SJCRH30 (cell line): ENCODE measurements at regions not wholly inside any gene's neighbourhood (a gene's known extent, or its start where the extent isn't known, plus 50 kb on each side); places are given as distances from the start of the nearest gene placed in this dataset.
"Not testable (repeated sequence)": the region's sequence is repeated elsewhere in the genome, so short reads cannot be mapped to it uniquely, and the experiment has no call there.

ENCODE experiments used
- DNase-seq, 2 experiments: peaks; one replicate each; pipeline ENCODE4 v3.0.0-alpha.2; 2015 to 2020
- H3K27ac ChIP-seq: fragments of 250-450 bp; sonication (Bioruptor Pico); 2 replicates; pipeline ENCODE4 v1.5.1; 2020; ENCODE audit warnings: mild to moderate bottlenecking, moderate library complexity
- H3K27me3 ChIP-seq: fragments of 250-450 bp; sonication (Bioruptor Pico); 2 replicates; pipeline ENCODE4 v1.5.1; 2020; ENCODE audit warnings: mild to moderate bottlenecking, moderate library complexity
- H3K36me3 ChIP-seq: fragments of 250-450 bp; sonication (Bioruptor Pico); 2 replicates; pipeline ENCODE4 v1.5.1; 2020; ENCODE audit warnings: mild to moderate bottlenecking, moderate library complexity
- H3K4me1 ChIP-seq: fragments of 250-450 bp; sonication (Bioruptor Pico); 2 replicates; pipeline ENCODE4 v1.5.1; 2020; ENCODE audit warnings: mild to moderate bottlenecking, moderate library complexity
- H3K4me3 ChIP-seq: fragments of 250-450 bp; sonication (Bioruptor Pico); 2 replicates; pipeline ENCODE4 v1.5.1; 2020; ENCODE audit warnings: mild to moderate bottlenecking, moderate library complexity
- H3K9me3 ChIP-seq: fragments of 250-450 bp; sonication (Bioruptor Pico); replicated peaks from 2 replicates; pipeline ENCODE4 v1.5.1; 2020; ENCODE audit warnings: mild to moderate bottlenecking, moderate library complexity

DNA sequence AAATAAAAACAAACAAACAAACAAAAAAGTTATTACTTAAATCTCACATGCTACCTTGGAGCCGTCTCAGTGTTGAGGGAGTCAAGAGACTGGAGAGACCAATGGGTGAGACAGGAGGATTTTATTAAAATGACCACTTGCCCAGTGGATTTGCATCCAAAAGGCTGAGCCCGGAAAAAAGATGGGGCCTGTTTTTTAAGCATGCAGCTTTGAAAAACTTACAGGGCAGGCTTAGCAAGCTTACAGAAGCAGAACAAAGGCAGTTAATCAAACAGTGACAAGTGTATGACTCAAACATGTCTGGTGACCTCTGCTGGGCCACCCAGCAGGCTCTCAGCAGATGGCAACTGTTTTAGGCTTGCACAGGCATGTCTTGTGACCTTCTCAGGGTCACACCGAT lies 82.5 kb downstream of the POTEH start:
- H3K4me1 ChIP-seq = not testable (repeated sequence)
- peak in 1 of 2 experiments; percentile 0 for DNase-seq

GRCh38 chr22:15775118-15775517 lies 85.3 kb downstream of the POTEH start:
- not testable (repeated sequence) for H3K27ac ChIP-seq, H3K4me1 ChIP-seq, H3K36me3 ChIP-seq, H3K27me3 ChIP-seq, H3K4me3 ChIP-seq, H3K9me3 ChIP-seq
- peak in 1 of 2 experiments; percentile 0 for DNase-seq

More for the DNA sequence above, 82.5 kb downstream of the POTEH start:
- H3K9me3 ChIP-seq, H3K36me3 ChIP-seq, H3K4me3 ChIP-seq, H3K27ac ChIP-seq, H3K27me3 ChIP-seq: not testable (repeated sequence)

DNA sequence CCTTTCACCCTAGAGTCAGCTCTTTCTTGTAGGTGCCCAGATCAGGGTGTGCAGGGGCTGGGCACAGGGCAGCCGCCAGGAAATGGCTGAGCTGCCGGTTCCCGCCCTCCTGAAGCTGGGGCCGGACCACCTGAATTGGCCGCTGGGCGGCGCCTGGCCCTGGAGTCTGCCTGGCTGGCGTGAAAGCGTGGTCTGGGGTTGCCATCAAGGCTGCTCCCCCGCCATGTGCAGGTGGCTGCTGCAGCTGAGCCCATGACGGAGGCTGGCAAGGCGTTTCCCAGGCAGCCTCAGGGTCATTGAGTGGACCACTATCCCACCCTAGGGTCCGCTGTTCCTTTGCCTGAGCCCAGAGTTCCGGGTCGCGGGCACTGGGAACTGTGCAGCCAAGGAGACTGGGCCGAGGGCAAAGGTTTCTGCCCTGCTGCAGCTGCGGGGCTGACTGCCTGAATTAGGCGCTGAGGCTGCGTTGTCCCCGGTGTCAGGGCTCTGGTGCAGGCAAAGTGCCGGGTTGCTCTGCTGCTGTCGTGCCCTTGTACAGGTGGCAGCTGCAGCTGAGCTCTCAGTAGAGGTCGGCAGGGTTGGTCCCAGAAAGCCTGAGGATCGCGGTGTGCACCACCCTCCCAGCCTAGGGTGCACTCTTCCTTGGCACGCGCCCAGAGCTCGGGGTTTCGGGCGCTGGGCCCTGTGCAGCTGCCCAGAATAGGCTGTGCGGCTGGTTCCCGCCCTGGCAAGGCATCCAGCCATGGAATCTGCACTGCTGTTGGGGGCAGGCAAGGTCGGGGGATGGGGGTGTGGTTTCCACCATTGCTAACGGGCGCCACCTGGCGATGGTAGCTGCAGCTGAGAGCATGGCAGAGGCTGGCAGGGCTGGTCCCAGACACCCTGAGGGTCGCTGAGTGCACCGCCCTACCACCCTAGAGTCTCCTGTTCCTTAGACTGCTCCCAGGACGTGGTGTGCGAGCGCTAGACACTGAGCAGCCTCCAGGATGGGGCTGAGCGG lies 86.1 kb downstream of the POTEH start:
- H3K4me3 ChIP-seq, H3K9me3 ChIP-seq, H3K27ac ChIP-seq, H3K36me3 ChIP-seq, H3K4me1 ChIP-seq, H3K27me3 ChIP-seq: not testable (repeated sequence)
- DNase-seq = peak in 1 of 2 experiments; percentile 0

- H3K27ac ChIP-seq, H3K9me3 ChIP-seq, H3K4me1 ChIP-seq, H3K36me3 ChIP-seq, H3K27me3 ChIP-seq, H3K4me3 ChIP-seq, DNase-seq: not testable (repeated sequence)
Observed at GRCh38 chr22:15776727-15777126, 86.9 kb downstream of the POTEH start.

GRCh38 chr22:15777150-15777549 lies 87.3 kb downstream of the POTEH start:
- H3K36me3 ChIP-seq, H3K4me1 ChIP-seq, H3K27me3 ChIP-seq, H3K9me3 ChIP-seq, H3K27ac ChIP-seq, H3K4me3 ChIP-seq, DNase-seq: not testable (repeated sequence)

GRCh38 chr22:15777557-15777956 lies 87.7 kb downstream of the POTEH start:
- not testable (repeated sequence) for H3K4me3 ChIP-seq, H3K9me3 ChIP-seq, H3K36me3 ChIP-seq, DNase-seq, H3K4me1 ChIP-seq, H3K27me3 ChIP-seq, H3K27ac ChIP-seq

- H3K27ac ChIP-seq, H3K4me3 ChIP-seq, H3K4me1 ChIP-seq, DNase-seq, H3K9me3 ChIP-seq, H3K27me3 ChIP-seq, H3K36me3 ChIP-seq: not testable (repeated sequence)
Observed at GRCh38 chr22:15778366-15778765, 88.5 kb downstream of the POTEH start.

DNA sequence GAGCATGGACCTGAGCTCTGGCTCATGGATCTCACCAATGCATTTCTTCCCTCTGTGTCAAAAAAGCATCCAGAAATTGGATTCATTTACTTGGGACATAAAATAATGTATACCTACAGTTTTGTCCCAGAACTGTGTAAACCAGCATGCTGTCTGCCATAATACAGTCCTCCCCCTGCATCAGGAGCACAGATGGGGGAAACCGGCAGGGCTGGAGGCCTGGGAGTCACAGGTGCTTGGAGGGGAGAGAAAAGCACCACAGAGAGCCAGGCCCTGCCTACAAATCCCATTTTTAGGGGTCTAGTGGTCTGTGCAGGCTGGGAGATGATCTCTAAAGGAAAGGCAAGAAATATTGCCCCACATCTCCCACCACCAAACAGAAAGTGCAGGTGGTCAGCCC lies 91.8 kb downstream of the POTEH start:
- H3K27me3 ChIP-seq, H3K27ac ChIP-seq, H3K4me3 ChIP-seq, H3K9me3 ChIP-seq, DNase-seq, H3K36me3 ChIP-seq, H3K4me1 ChIP-seq: not testable (repeated sequence)

GRCh38 chr22:15782933-15783332 lies 93.1 kb downstream of the POTEH start:
- H3K27ac ChIP-seq, H3K9me3 ChIP-seq, H3K4me3 ChIP-seq, H3K4me1 ChIP-seq, H3K36me3 ChIP-seq, H3K27me3 ChIP-seq, DNase-seq: not testable (repeated sequence)

GRCh38 chr22:15784383-15785085 lies 94.7 kb downstream of the POTEH start:
- H3K4me3 ChIP-seq, H3K9me3 ChIP-seq, H3K4me1 ChIP-seq, DNase-seq, H3K27ac ChIP-seq, H3K36me3 ChIP-seq, H3K27me3 ChIP-seq: not testable (repeated sequence)

- not testable (repeated sequence) for H3K27me3 ChIP-seq, H3K27ac ChIP-seq, H3K9me3 ChIP-seq, DNase-seq, H3K4me1 ChIP-seq, H3K4me3 ChIP-seq, H3K36me3 ChIP-seq
Observed at GRCh38 chr22:15786942-15787733, 97.3 kb downstream of the POTEH start.

DNA sequence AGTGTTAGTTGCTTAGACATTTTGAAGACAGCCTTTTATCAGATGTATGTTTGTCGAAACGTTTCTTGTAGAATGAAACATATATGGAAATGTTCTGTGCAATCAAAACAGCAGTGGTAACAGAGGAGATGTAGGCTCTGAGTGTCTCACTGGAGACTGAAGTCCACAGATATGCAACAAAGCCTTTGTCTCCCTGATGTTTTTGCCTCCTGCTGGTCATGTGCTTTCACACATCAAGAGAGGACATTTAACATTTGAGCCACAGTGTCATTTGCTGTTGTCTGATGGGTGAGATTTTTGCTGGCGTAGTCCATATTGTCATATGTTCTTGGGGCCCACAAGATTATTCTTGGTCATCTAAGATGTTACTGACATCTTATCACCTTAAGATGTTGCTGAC lies 101.7 kb downstream of the POTEH start:
- not testable (repeated sequence) for DNase-seq

GRCh38 chr22:15799935-15800334 lies 110.1 kb downstream of the POTEH start:
- not testable (repeated sequence) for H3K4me1 ChIP-seq, H3K27me3 ChIP-seq, DNase-seq, H3K4me3 ChIP-seq, H3K36me3 ChIP-seq, H3K27ac ChIP-seq, H3K9me3 ChIP-seq

More for the DNA sequence above, 101.7 kb downstream of the POTEH start:
- H3K4me1 ChIP-seq, H3K4me3 ChIP-seq, H3K9me3 ChIP-seq, H3K27me3 ChIP-seq, H3K36me3 ChIP-seq, H3K27ac ChIP-seq: not testable (repeated sequence)

DNA sequence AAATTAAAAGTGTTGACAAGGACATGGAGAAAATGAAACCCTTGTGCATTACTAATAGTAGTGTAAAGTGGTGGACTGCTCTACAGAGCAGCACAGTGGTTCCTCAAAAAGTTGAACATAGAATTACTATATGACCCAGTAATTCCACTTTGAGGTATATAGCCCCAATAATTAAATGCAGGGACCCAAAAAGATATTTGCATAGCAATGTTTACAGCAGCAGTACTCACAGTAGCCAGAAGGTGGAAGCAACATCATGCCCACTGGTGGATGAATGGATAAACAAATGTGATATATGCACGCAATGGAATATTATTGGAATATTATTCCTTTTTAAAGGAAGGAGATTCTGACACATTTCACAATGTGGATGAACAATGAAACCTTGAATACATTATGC lies 121.3 kb downstream of the POTEH start:
- H3K36me3 ChIP-seq, H3K9me3 ChIP-seq, H3K27me3 ChIP-seq, H3K4me1 ChIP-seq, H3K4me3 ChIP-seq, H3K27ac ChIP-seq: not testable (repeated sequence)
- peak in 1 of 2 experiments; percentile 3 for DNase-seq

DNA sequence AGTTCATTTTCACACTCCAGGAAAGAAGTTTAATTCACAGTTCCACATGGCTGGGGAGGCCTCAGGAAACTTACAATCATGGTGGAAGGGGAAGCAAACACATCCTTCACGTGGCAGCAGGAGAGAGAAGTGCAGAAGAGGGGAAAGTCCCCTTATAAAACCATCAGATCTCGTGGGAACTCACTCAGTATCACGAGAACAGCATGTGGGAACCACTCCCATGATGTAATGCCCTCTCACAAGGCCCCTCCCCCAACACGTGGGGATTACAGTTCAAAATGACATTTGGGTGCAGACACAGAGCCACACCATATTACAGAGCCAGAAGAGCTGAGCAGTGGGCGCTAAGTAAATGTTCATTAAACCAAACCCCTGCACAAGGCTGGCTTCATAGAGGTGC lies 126.0 kb downstream of the POTEH start:
- not testable (repeated sequence) for H3K27me3 ChIP-seq, DNase-seq, H3K4me3 ChIP-seq, H3K27ac ChIP-seq, H3K36me3 ChIP-seq, H3K9me3 ChIP-seq, H3K4me1 ChIP-seq
